A172 (cell line): ENCODE measurements at regions not wholly inside any gene's neighbourhood (a gene's known extent, or its start where the extent isn't known, plus 50 kb on each side); places are given as distances from the start of the nearest gene placed in this dataset.

Source experiments
- DNase-seq: peaks from one replicate; pipeline ENCODE4 v3.0.0-alpha.2; 2015; ENCODE audit warnings: low spot score

GRCh38 chr12:114253976-114254778, 151.8 kb downstream of the TBX5 start:
- DNase-seq, result no peak

- no peak for DNase-seq
Observed at GRCh38 chr12:114248527-114248926, 157.4 kb downstream of the TBX5 start.

- no peak for DNase-seq
Observed at GRCh38 chr12:114245555-114245954, 160.4 kb downstream of the TBX5 start.

- peak; percentile 58 for DNase-seq
Observed at GRCh38 chr12:114241973-114242434, 163.9 kb downstream of the TBX5 start.

GRCh38 chr12:114240288-114240687, 165.7 kb downstream of the TBX5 start:
- DNase-seq, result no peak

GRCh38 chr12:114238808-114239207, 167.1 kb downstream of the TBX5 start:
- DNase-seq, result peak; percentile 37

GRCh38 chr12:114237230-114237629, 168.7 kb downstream of the TBX5 start:
- DNase-seq, result no peak

- DNase-seq, result no peak
Observed at GRCh38 chr12:114232187-114232586, 173.8 kb downstream of the TBX5 start.

- DNase-seq, result no peak
Observed at GRCh38 chr12:114229150-114229549, 176.8 kb downstream of the TBX5 start.

- DNase-seq, result no peak
Observed at GRCh38 chr12:114226241-114226928, 179.6 kb downstream of the TBX5 start.

GRCh38 chr12:114221957-114222630, 183.8 kb downstream of the TBX5 start:
- DNase-seq, result no peak

GRCh38 chr12:114221136-114221833, 184.7 kb downstream of the TBX5 start:
- DNase-seq, result no peak

- DNase-seq, result no peak
Observed at GRCh38 chr12:114220311-114220710, 185.6 kb downstream of the TBX5 start.

GRCh38 chr12:114218136-114218535, 187.8 kb downstream of the TBX5 start:
- DNase-seq, result no peak

- DNase-seq, result no peak
Observed at GRCh38 chr12:114215746-114216145, 190.2 kb downstream of the TBX5 start.

- DNase-seq, result no peak
Observed at GRCh38 chr12:114213055-114213581, 192.8 kb downstream of the TBX5 start.

GRCh38 chr12:114209861-114210260, 196.1 kb downstream of the TBX5 start:
- no peak for DNase-seq

- DNase-seq, result no peak
Observed at GRCh38 chr12:114206525-114206924, 199.4 kb downstream of the TBX5 start.

- DNase-seq, result no peak
Observed at GRCh38 chr12:114201794-114202193, 204.2 kb downstream of the TBX5 start.

- no peak for DNase-seq
Observed at GRCh38 chr12:114194956-114195355, 211.0 kb downstream of the TBX5 start.

GRCh38 chr12:114194066-114194465, 211.9 kb downstream of the TBX5 start:
- DNase-seq, result no peak

GRCh38 chr12:114193474-114193873, 212.5 kb downstream of the TBX5 start:
- DNase-seq, result no peak
